ENCODE measurements at regions not wholly inside any gene's neighbourhood (a gene's known extent, or its start where the extent isn't known, plus 50 kb on each side); places are given as distances from the start of the nearest gene placed in this dataset.

- no peak overlapping the region for H3K4me2 ChIP-seq (ENCODE audit: low read depth, low read length)
- no peak overlapping the region for H2BK120ac ChIP-seq (ENCODE audit: low read depth, low read length)
- no peak for ATAC-seq (ENCODE audit: low read depth)
- peak; percentile 1 for DNase-seq
- no peaks in the 10 kb centered on the region for H3K27me3 ChIP-seq (ENCODE audit: control insufficient read depth, insufficient read depth, low read length)
- H3K18ac ChIP-seq (ENCODE audit: low read depth, low read length) = no peak overlapping the region
- no peak overlapping the region for H2BK5ac ChIP-seq (ENCODE audit: low read depth, low read length, poor library complexity, severe bottlenecking)
- H3K14ac ChIP-seq (replicated peaks; ENCODE audit: low read depth, low read length) = no peak overlapping the region
- H2BK20ac ChIP-seq (ENCODE audit: low read depth, low read length) = no peak overlapping the region
- no peaks in the 10 kb centered on the region for H3K79me1 ChIP-seq (ENCODE audit: low read depth in 1 of 2, low read length in 2 of 2)
- no peak overlapping the region for H4K91ac ChIP-seq (ENCODE audit: insufficient read depth, low read depth, low read length)
- H3K23ac ChIP-seq (ENCODE audit: low read depth, low read length) = no peak overlapping the region
- TF ChIP-seq MXI1 (IDR thresholded peaks at IDR 0.05; ENCODE audit: borderline replicate concordance, low read depth, low read length) (no peak), RAD21 (IDR thresholded peaks at IDR 0.05; ENCODE audit: low read length) (no peak), BHLHE40 (IDR thresholded peaks at IDR 0.05; ENCODE audit: low read depth, low read length) (no peak), RCOR1 (IDR thresholded peaks at IDR 0.05; ENCODE audit: insufficient replicate concordance, low read length) (no peak), ELK1 (IDR thresholded peaks at IDR 0.05; ENCODE audit: borderline replicate concordance, low read depth, low read length) (no peak), MAFK (IDR thresholded peaks at IDR 0.05; ENCODE audit: low read depth, low read length) (no peak), FOS (IDR thresholded peaks at IDR 0.05; ENCODE audit: low read depth, low read length) (no peak), CEBPB (IDR thresholded peaks at IDR 0.05; ENCODE audit: low read depth, low read length) (no peak), CHD1 (IDR thresholded peaks at IDR 0.05; ENCODE audit: low read depth, low read length) (no peak), USF2 (IDR thresholded peaks at IDR 0.05; ENCODE audit: low read depth, low read length) (no peak), SMC3 (IDR thresholded peaks at IDR 0.05; ENCODE audit: low read depth, low read length) (no peak), RFX5 (IDR thresholded peaks at IDR 0.05; ENCODE audit: low read depth, low read length) (no peak), CTCF (conservative IDR thresholded peaks at IDR 0.05; ENCODE audit: low read depth, low read length) (no peak)
- in situ Hi-C loops (cut with MboI; ENCODE audit: low sequenced_read_pairs) (no loop called here), dilution Hi-C loops (cut with HindIII; ENCODE audit: low sequenced_read_pairs, unreplicated experiment) (no loop called here), intact Hi-C loops (cut with micrococcal nuclease) (no loop called here)
- WGBS, 2 experiments (ENCODE audit: extremely low coverage in 2 of 2, insufficient read length in 1 of 2) = no CpG with 5 or more reads among the region's 1 CpG
- no peaks in the 10 kb centered on the region for H3K36me3 ChIP-seq (ENCODE audit: control insufficient read depth, insufficient read depth, low read length)
- no peak overlapping the region for H3K4me3 ChIP-seq (ENCODE audit: insufficient read depth, low read depth, low read length)
- no peak overlapping the region for H2AFZ ChIP-seq (replicated peaks; ENCODE audit: low read length, poor library complexity)
- H3K4me1 ChIP-seq (ENCODE audit: control insufficient read depth, insufficient read depth, low read length) = no peaks in the 10 kb centered on the region
- no peaks in the 10 kb centered on the region for H4K20me1 ChIP-seq (ENCODE audit: insufficient read depth, low read length)
- no peak overlapping the region for H2AK9ac ChIP-seq (replicated peaks; ENCODE audit: low read depth, low read length, poor library complexity)
- no peak overlapping the region for H3K56ac ChIP-seq (ENCODE audit: extremely low read depth, insufficient read depth, low read length)
- ChIA-PET CTCF (no interaction called here), POLR2A (ENCODE audit: unreplicated experiment) (no interaction called here)
- no peaks in the 10 kb centered on the region for H3K9me1 ChIP-seq (ENCODE audit: insufficient read depth, low read length)
- no peak overlapping the region for H4K8ac ChIP-seq (ENCODE audit: low read depth in 2 of 2, low read length in 2 of 2)
- H3K27ac ChIP-seq (ENCODE audit: insufficient read depth, low read length) = no peak overlapping the region
- BruUV-seq (replicated peaks) = no TSS peak
- H3K9ac ChIP-seq (ENCODE audit: low read depth, low read length) = no peak overlapping the region
- H3K9me3 ChIP-seq (ENCODE audit: control insufficient read depth, insufficient read depth, low read length) = no peaks in the 10 kb centered on the region
- H4K5ac ChIP-seq (ENCODE audit: low read depth, low read length) = no peak overlapping the region
- H3K4ac ChIP-seq (ENCODE audit: low read depth, low read length) = no peak overlapping the region
- H2AK5ac ChIP-seq (ENCODE audit: low read depth, low read length) = no peak overlapping the region
- H2BK15ac ChIP-seq (ENCODE audit: low read depth, low read length) = no peak overlapping the region
These were observed 237.2 kb upstream of the MTPN start for GRCh38 chr7:136214356-136214755.
